GM19452 (cell line): ENCODE measurements at regions not wholly inside any gene's neighbourhood (a gene's known extent, or its start where the extent isn't known, plus 50 kb on each side); places are given as distances from the start of the nearest gene placed in this dataset.

Experiments
- ATAC-seq: cut with Tn5 transposase; IDR thresholded peaks from one replicate; pipeline ENCODE4 v1.9.1; 2021; ENCODE audit not compliant: unreplicated experiment

GRCh38 chr3:162491952-162492351 lies 995.3 kb downstream of the OTOL1 start:
- ATAC-seq, result no peak

GRCh38 chr3:162492446-162493081 lies 996.0 kb downstream of the OTOL1 start:
- ATAC-seq, result no peak

GRCh38 chr3:162498626-162499025 lies 1002.0 kb downstream of the OTOL1 start:
- ATAC-seq, result no peak

- ATAC-seq, result no peak
These were observed 1010.8 kb downstream of the OTOL1 start for GRCh38 chr3:162507397-162507796.

- ATAC-seq, result no peak
These were observed 1015.9 kb downstream of the OTOL1 start for GRCh38 chr3:162512488-162512887.

GRCh38 chr3:162517110-162517509 lies 1020.5 kb downstream of the OTOL1 start:
- no peak for ATAC-seq

GRCh38 chr3:162521669-162522068 lies 1025.1 kb downstream of the OTOL1 start:
- ATAC-seq, result no peak

- ATAC-seq, result no peak
These were observed 1028.6 kb downstream of the OTOL1 start for GRCh38 chr3:162525066-162525742.

- ATAC-seq, result no peak
These were observed 1029.2 kb downstream of the OTOL1 start for GRCh38 chr3:162525771-162526170.

- ATAC-seq, result no peak
These were observed 1037.8 kb downstream of the OTOL1 start for GRCh38 chr3:162534431-162534830.

- ATAC-seq, result no peak
These were observed 1041.9 kb downstream of the OTOL1 start for GRCh38 chr3:162538491-162538890.

- no peak for ATAC-seq
These were observed 1042.3 kb downstream of the OTOL1 start for GRCh38 chr3:162538906-162539305.

GRCh38 chr3:162540421-162540820 lies 1043.8 kb downstream of the OTOL1 start:
- ATAC-seq, result no peak

GRCh38 chr3:162541923-162542322 lies 1045.3 kb downstream of the OTOL1 start:
- ATAC-seq, result no peak

- no peak for ATAC-seq
These were observed 1047.6 kb downstream of the OTOL1 start for GRCh38 chr3:162544246-162544645.

GRCh38 chr3:162546910-162547309 lies 1050.3 kb downstream of the OTOL1 start:
- ATAC-seq, result no peak

- ATAC-seq, result no peak
These were observed 1050.7 kb downstream of the OTOL1 start for GRCh38 chr3:162547321-162547720.

GRCh38 chr3:162555761-162556160 lies 1059.2 kb downstream of the OTOL1 start:
- no peak for ATAC-seq

GRCh38 chr3:162558016-162558415 lies 1061.4 kb downstream of the OTOL1 start:
- no peak for ATAC-seq

GRCh38 chr3:162568706-162569105 lies 1072.1 kb downstream of the OTOL1 start:
- ATAC-seq, result no peak

- no peak for ATAC-seq
These were observed 1072.7 kb downstream of the OTOL1 start for GRCh38 chr3:162569314-162569713.

- ATAC-seq, result no peak
These were observed 1088.4 kb downstream of the OTOL1 start for GRCh38 chr3:162584986-162585385.

GRCh38 chr3:162586591-162586990 lies 1090.0 kb downstream of the OTOL1 start:
- no peak for ATAC-seq
